Left lung (tissue), 4 donors: ENCODE measurements at regions not wholly inside any gene's neighbourhood (a gene's known extent, or its start where the extent isn't known, plus 50 kb on each side); places are given as distances from the start of the nearest gene placed in this dataset.
"Not testable (repeated sequence)": the region's sequence is repeated elsewhere in the genome, so short reads cannot be mapped to it uniquely, and the experiment has no call there.

ENCODE experiments used
- ATAC-seq: fragments of 200-7000 bp; cut with Tn5 transposase; one replicate; pipeline ENCODE4 v1.9.1; 2020; ENCODE audit warnings: moderate library complexity
- DNase-seq, 4 donors: peaks; one replicate each; pipeline ENCODE4 v3.0.0-alpha.2; 2013 to 2020
- H3K27ac ChIP-seq, 2 donors: fragments of 200-600 bp; sonication (generic) in 1 of 2; one replicate each; pipeline versions ENCODE4 v1.5.0 to v1.8.0; 2020 to 2021
- H3K27me3 ChIP-seq, 2 donors: fragments of 200-600 bp; sonication (generic) in 1 of 2; one replicate each; pipeline versions ENCODE4 v1.5.0 to v1.8.0; 2020 to 2021
- H3K36me3 ChIP-seq, 2 donors: fragments of 200-600 bp; sonication (generic) in 1 of 2; one replicate each; pipeline versions ENCODE4 v1.5.0 to v1.8.0; 2020 to 2021
- H3K4me1 ChIP-seq, 2 donors: fragments of 200-600 bp; one replicate each; pipeline ENCODE4 v1.8.0; 2021
- H3K4me3 ChIP-seq, 2 donors: fragments of 200-600 bp; sonication (generic) in 1 of 2; one replicate each; pipeline versions ENCODE4 v1.5.0 to v1.8.0; 2020 to 2021; ENCODE audit warnings: mild to moderate bottlenecking in 1 of 2
- H3K9me3 ChIP-seq, 2 donors: fragments of 200-600 bp; sonication (generic) in 1 of 2; one replicate each; pipeline versions ENCODE4 v1.5.0 to v1.8.0; 2020 to 2021
- CTCF ChIP-seq, 2 donors: fragments of 200-600 bp; sonication (generic) in 1 of 2; IDR thresholded peaks; one replicate each; pipeline versions ENCODE4 v1.5.0 to v1.8.0; 2021; ENCODE audit warnings: antibody characterized with exemption in 2 of 2
- intact Hi-C, 2 donors: fragments of 100-400 bp; cut with DNase I; formaldehyde crosslinking; loops; one replicate each; pipeline versions ENCODE4 v1.11.2 to v1.14.2; 2022
- donor health status: DM: no; HTN: yes; CAD: no.
- donor health status: DM: no; HTN: no; CAD: no.

- no peak for ATAC-seq
- H3K4me1 ChIP-seq, result no peaks in the 10 kb centered on the region
- DNase-seq, result no peak
Measured at GRCh38 chr18:43341014-43341413, 63.7 kb upstream of the SYT4 start.

GRCh38 chr18:43350176-43350575 is 72.9 kb upstream of the SYT4 start:
- DNase-seq (no peak), ATAC-seq (no peak)
- TF ChIP-seq CTCF (IDR thresholded peaks at IDR 0.05), result no peak
- Histone ChIP-seq H3K4me3 (no peak overlapping the region), H3K4me1 (no peaks in the 10 kb centered on the region), H3K9me3 (no peaks in the 10 kb centered on the region), H3K27ac (no peak overlapping the region), H3K36me3 (no peaks in the 10 kb centered on the region), H3K27me3 (no peaks in the 10 kb centered on the region)
- intact Hi-C loops, result no loop called here

More at GRCh38 chr18:43341014-43341413, 63.7 kb upstream of the SYT4 start:
- no peak for TF ChIP-seq CTCF (IDR thresholded peaks at IDR 0.05)
- Histone ChIP-seq H3K36me3 (no peaks in the 10 kb centered on the region), H3K4me3 (no peak overlapping the region), H3K27ac (no peak overlapping the region), H3K27me3 (no peaks in the 10 kb centered on the region), H3K9me3 (peaks cover 0 to 10% of the 10 kb centered on the region in 2 donors)
- intact Hi-C loops, result no loop called here

GRCh38 chr18:43364535-43364934 is 87.2 kb upstream of the SYT4 start:
- H3K9me3 ChIP-seq, result no peaks in the 10 kb centered on the region
- H3K4me3 ChIP-seq, result no peak overlapping the region
- no peak overlapping the region for H3K27ac ChIP-seq
- H3K36me3 ChIP-seq, result no peaks in the 10 kb centered on the region
- no peak for DNase-seq
- intact Hi-C loops, result no loop called here
- H3K27me3 ChIP-seq, result no peaks in the 10 kb centered on the region
- ATAC-seq, result no peak
- no peak for TF ChIP-seq CTCF (IDR thresholded peaks at IDR 0.05)
- no peaks in the 10 kb centered on the region for H3K4me1 ChIP-seq

GRCh38 chr18:43367895-43368294 is 90.6 kb upstream of the SYT4 start:
- H3K36me3 ChIP-seq, result no peaks in the 10 kb centered on the region
- H3K27ac ChIP-seq, result no peak overlapping the region
- no peaks in the 10 kb centered on the region for H3K4me1 ChIP-seq
- ATAC-seq (no peak), DNase-seq (no peak)
- intact Hi-C loops, result no loop called here
- H3K9me3 ChIP-seq, result no peaks in the 10 kb centered on the region
- H3K4me3 ChIP-seq, result no peak overlapping the region
- TF ChIP-seq CTCF (IDR thresholded peaks at IDR 0.05), result no peak
- no peaks in the 10 kb centered on the region for H3K27me3 ChIP-seq

- intact Hi-C loops, result not testable (repeated sequence)
Measured at GRCh38 chr18:43369311-43369710, 92.0 kb upstream of the SYT4 start.

GRCh38 chr18:43372773-43373172 is 95.5 kb upstream of the SYT4 start:
- Histone ChIP-seq H3K27me3 (no peaks in the 10 kb centered on the region), H3K4me3 (no peak overlapping the region), H3K4me1 (no peaks in the 10 kb centered on the region), H3K9me3 (no peaks in the 10 kb centered on the region), H3K27ac (no peak overlapping the region), H3K36me3 (no peaks in the 10 kb centered on the region)
- DNase-seq (no peak), ATAC-seq (no peak)
- TF ChIP-seq CTCF (IDR thresholded peaks at IDR 0.05), result no peak
- intact Hi-C loops, result no loop called here

More at GRCh38 chr18:43369311-43369710, 92.0 kb upstream of the SYT4 start:
- not testable (repeated sequence) for H3K27ac ChIP-seq, DNase-seq, H3K27me3 ChIP-seq, H3K9me3 ChIP-seq, ATAC-seq, H3K4me1 ChIP-seq, H3K4me3 ChIP-seq, H3K36me3 ChIP-seq
